HG02763 (cell line): ENCODE measurements at regions not wholly inside any gene's neighbourhood (a gene's known extent, or its start where the extent isn't known, plus 50 kb on each side); places are given as distances from the start of the nearest gene placed in this dataset.

ENCODE experiments used
- ATAC-seq: cut with Tn5 transposase; IDR thresholded peaks from one replicate; pipeline ENCODE4 v1.9.1; 2021; ENCODE audit warnings: mild to moderate bottlenecking, moderate library complexity; ENCODE audit not compliant: unreplicated experiment

DNA sequence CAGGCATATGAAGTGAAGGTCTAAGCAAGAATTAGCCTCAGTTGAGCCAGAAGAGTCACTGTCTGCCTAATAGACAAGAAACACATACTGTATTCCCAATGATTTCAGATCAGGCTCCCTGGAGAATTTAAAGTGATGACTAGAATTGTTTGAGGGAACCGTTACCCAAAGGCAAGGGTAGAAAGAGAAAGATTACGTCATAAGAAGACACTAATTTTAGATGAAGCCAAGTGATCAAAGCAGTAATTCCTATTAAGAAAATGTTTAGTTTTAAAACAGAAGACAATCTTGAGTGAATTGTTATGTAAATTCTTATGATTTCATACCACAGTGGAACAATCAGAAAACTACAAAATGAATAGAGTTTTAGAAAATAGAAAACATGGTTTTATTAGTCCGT, 194.5 kb upstream of the ARSJ start:
- no peak for ATAC-seq

- ATAC-seq, result no peak
These were observed 198.2 kb upstream of the ARSJ start for GRCh38 chr4:114177628-114178027.

DNA sequence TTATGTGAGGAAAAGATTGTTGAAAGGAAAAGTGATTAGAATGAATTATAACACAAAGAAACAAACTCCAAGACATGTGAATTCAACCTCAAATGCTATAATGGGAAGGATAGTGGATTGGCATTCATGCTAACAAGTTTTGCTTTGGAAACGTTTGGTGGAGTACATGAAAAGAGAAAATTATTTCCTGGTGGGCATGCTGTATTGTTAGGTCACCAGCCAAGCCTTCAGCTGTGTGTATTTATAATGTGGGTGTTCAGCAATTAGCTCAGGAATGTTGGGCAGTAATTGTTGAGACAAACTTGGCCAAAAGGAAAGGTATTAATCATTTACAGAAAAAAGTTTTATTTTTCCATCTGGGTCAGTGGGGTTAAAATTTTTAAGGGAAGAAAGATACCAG, 198.9 kb upstream of the ARSJ start:
- no peak for ATAC-seq

GRCh38 chr4:114180481-114180880, 201.0 kb upstream of the ARSJ start:
- peak; percentile 53 for ATAC-seq

GRCh38 chr4:114184901-114185300, 205.5 kb upstream of the ARSJ start:
- ATAC-seq, result no peak

- ATAC-seq, result no peak
These were observed 208.1 kb upstream of the ARSJ start for GRCh38 chr4:114187592-114187991.

- no peak for ATAC-seq
These were observed 212.0 kb upstream of the ARSJ start for GRCh38 chr4:114191496-114191895.

DNA sequence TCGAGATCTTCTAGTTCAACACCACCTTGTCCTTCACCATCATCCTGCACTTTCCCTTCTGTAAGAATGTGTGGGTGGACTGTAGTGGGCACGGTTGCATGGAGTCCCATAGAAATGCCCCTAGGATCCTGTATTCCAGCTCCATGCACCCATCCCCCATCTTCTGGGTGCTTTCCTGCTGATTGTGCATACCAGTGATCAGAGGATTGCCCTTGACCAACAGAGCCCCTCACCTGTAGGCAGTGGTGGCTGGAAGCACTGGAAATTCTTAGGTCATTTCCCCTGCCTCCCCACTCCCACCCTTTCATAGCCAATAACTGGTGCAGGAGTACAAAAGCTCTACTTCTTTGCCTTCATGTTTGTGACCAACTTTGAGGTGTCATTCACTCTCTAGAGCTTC, 213.4 kb upstream of the ARSJ start:
- ATAC-seq, result no peak

DNA sequence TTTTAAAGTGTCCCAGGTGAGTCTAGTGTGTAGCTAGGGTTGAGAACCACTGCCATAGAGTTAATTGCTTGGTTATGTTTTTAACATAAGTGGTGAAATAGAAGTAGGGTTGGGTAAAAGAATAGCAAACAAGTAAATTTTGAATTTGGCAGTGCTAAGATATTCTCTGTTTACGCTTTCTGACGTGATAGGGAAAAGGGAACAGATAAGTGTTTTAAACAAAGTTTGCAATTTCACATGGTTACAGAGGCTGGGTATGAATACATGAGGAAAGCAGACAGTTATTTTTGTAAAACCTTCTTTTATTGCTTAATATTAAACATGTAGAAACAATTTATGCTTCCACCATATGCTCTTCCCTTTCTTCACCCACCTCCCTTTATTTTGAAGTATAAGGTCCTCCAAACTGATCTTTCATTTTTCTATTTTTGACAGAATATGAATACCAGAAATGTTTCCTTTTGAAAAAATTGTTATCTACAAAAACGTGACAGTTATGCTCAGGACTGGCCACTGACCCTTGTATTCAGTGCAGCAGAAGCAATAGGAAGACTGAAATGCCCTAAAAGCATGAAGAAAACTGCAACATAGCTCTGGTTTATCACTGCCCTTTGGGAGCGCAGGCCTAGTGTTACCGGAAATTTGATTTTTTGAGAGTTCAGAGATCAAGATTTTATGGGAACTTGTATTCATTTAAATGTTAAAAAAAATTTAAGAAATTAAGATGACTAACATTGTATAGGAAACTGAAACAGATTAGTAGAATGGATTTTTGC, 214.4 kb upstream of the ARSJ start:
- ATAC-seq, result no peak

- ATAC-seq, result no peak
These were observed 217.2 kb upstream of the ARSJ start for GRCh38 chr4:114196606-114197005.

GRCh38 chr4:114200026-114200425, 220.6 kb upstream of the ARSJ start:
- ATAC-seq, result no peak

DNA sequence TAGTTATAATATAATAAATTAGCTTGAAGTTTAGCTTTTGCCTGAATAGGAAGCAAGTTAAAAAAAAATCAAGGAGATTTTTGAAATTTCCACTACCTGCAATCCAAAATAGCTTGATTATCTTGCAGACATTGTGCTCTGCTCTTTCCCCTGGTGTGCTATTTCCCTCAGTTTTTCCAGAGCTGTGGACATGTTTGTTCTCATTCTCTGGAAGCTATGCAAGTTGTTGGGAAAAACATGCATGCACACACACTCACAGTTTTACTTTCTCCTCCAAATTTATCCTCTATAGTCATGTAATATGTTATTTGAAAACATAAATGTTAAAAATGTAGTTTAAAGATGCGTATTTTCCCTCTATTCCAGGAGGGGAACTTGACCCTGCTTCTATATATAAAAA, 225.8 kb upstream of the ARSJ start:
- no peak for ATAC-seq

- no peak for ATAC-seq
These were observed 229.2 kb upstream of the ARSJ start for GRCh38 chr4:114208574-114209151.

DNA sequence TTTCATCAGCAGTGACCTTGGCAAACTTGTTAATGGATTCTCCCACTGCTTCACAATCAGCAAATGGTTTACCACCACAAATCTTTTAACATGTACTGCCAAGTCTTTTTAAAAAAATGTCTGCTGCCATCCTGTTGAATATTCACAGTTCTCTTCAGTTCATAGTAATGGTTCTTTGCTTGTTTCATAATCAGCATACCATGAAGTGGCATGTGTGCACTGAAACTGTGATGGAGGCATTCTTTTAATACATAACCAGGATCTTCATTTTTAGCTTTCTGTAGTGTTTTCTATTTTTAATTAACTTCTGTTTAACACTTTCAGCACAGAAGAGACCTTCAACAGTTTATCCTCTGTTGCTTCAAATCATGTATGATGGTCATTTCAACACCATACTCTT, 230.1 kb upstream of the ARSJ start:
- peak; percentile 72 for ATAC-seq

DNA sequence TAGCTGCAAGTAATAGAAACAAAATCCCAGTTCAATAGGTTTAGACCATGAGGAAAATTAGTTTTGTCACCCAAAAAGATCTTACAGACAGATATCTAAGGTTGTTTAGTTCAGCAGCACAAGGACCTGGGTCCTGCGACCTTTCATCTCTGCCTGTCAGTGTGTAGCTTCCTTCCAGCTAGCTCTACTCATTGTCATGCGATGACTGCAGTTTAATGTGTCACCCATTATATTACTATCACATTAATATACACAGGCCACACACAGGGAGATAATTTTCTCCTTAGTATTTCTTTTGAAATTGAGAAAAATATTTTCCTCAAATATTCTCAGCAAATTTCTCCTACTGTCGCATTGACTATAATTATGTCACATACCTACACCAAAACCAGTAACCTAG, 232.1 kb upstream of the ARSJ start:
- no peak for ATAC-seq

DNA sequence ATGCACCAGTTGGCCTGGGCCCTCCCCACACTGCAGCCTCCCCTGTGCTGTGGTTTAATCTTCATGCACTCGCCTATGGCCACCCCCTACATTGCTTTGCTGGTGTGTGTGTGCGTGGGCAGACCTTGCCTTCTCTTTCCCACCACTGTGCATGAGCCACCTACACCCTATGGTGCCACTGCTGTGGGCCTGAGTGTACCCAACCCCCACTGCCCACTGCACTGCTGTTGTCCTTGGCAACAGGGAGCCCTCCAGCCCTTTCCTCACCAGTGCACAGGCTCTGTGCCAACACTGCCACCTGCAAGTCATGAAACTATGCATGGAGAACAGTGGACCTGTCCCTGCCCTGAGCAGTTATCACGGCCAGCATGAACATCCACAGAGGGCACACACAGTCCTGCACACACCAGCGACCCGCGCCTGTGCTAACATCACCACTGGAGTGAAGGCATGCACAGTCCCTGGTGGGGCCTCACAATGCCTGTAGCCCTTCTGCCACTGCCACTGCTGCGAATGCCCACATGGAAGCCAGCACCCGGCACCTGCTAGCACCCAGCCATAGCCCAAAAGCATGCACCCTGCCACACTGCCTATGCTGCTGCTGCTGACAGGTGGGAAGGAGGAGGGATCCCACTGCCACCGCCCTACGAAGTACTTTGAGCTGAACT, 237.8 kb upstream of the ARSJ start:
- no peak for ATAC-seq

GRCh38 chr4:114223580-114223979, 244.1 kb upstream of the ARSJ start:
- ATAC-seq, result no peak

- no peak for ATAC-seq
These were observed 246.0 kb upstream of the ARSJ start for GRCh38 chr4:114225436-114225835.

GRCh38 chr4:114226179-114226578, 246.7 kb upstream of the ARSJ start:
- no peak for ATAC-seq

DNA sequence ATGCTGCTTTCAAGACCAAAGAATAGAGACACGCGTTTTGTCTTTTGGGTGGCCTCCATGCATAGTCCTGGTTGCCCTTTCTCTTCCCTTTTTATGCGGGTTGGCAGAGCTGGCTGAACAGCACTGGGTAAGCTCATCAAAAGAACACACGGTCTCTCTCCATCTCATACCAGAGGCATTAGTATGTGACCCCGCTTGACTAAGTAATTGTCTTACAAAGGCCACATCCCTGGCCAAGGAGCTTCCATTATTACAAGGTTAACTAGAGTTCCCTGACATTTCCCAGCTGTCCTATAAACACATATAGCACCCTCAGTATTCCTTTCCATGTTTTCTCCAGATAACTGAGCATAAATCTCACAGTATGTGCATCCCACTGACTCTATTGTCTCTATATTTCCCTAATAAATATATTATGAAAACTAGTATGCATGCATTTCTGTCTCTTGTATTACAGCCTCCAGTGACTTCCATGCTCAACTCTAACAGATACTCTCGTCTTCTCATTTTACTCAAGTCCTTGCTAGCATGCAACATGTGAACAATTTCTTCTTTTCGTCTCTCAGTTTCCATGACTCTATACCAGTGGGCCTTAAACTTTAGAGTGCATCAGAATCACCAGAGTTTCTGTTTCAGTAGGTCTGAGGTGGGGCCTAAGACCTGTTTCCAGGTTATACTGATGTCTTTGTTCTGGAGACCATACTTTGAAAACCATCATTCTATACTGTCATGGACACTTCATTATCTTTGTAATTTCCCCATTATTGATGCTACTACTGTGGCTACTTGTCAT, 247.7 kb upstream of the ARSJ start:
- no peak for ATAC-seq

DNA sequence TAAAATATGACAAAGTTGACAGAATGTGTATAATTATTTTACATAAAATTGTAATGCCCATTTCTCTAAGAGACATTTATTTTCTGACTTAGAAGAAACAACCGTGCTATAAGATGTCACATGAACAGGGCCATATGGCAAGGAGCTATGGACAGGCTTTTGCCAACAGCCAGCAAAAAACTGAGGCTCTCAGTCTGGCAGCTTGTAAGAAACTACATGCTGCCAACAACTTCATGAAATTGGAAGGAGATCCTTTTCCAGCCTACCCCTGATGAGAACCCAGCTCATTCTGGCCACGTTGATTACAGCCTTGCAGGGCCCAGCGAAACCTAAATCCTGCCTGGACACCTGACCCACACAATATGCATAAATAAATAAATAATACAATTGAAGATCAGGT, 250.3 kb upstream of the ARSJ start:
- ATAC-seq, result no peak
